CD14-positive monocyte (primary cell): ENCODE measurements at regions not wholly inside any gene's neighbourhood (a gene's known extent, or its start where the extent isn't known, plus 50 kb on each side); places are given as distances from the start of the nearest gene placed in this dataset.
"Not testable (repeated sequence)": the region's sequence is repeated elsewhere in the genome, so short reads cannot be mapped to it uniquely, and the experiment has no call there.

Experiments
- DNase-seq, 3 donors: peaks; one replicate each; pipeline ENCODE4 v3.0.0-alpha.2; 2011 to 2022
- H2AFZ ChIP-seq: 2 replicates; pipeline ENCODE4 v1.6.0; 2012; ENCODE audit warnings: mild to moderate bottlenecking, low read depth, low read length, inconsistent platforms; ENCODE audit not compliant: insufficient read depth, poor library complexity, severe bottlenecking
- H3K27ac ChIP-seq, 2 donors: 1 replicate in 1 of 2; 2 replicates in 1 of 2; pipeline ENCODE4 v1.5.1; 2012 to 2013; ENCODE audit warnings: low read length in 2 of 2, control low read depth in 1 of 2, inconsistent platforms in 1 of 2, low read depth in 1 of 2, mild to moderate bottlenecking in 1 of 2
- H3K27me3 ChIP-seq, 2 donors: one replicate each; pipeline versions ENCODE4 v1.6.0 to v1.6.1; 2011 to 2013; ENCODE audit warnings: low read length in 2 of 2; ENCODE audit not compliant: control insufficient read depth in 2 of 2, insufficient read depth in 2 of 2
- H3K36me3 ChIP-seq, 2 donors: replicated peaks in 1 of 2; 1 replicate in 1 of 2; 2 replicates in 1 of 2; pipeline versions ENCODE4 v1.5.1 to v1.6.1; 2012 to 2013; ENCODE audit warnings: low read length in 2 of 2, control low read depth in 1 of 2, inconsistent platforms in 1 of 2, mild to moderate bottlenecking in 1 of 2; ENCODE audit not compliant: insufficient read depth in 2 of 2, control insufficient read depth in 1 of 2
- H3K4me1 ChIP-seq, 2 donors: 1 replicate in 1 of 2; 2 replicates in 1 of 2; pipeline versions ENCODE4 v1.5.1 to v1.6.1; 2012 to 2013; ENCODE audit warnings: low read length in 2 of 2, control low read depth in 1 of 2, inconsistent platforms in 1 of 2, mild to moderate bottlenecking in 1 of 2, moderate library complexity in 1 of 2; ENCODE audit not compliant: insufficient read depth in 2 of 2, control insufficient read depth in 1 of 2
- H3K4me2 ChIP-seq: replicated peaks from 2 replicates; pipeline ENCODE3; 2012; ENCODE audit warnings: low read length, moderate library complexity, mild to moderate bottlenecking; ENCODE audit not compliant: poor library complexity, severe bottlenecking; ENCODE audit errors: extremely low read depth
- H3K4me3 ChIP-seq, 3 experiments: fragments of 200-600 bp in 1 of 3; sonication (generic) in 1 of 3; replicated peaks in 1 of 3; 1 replicate in 2 of 3; 2 replicates in 1 of 3; pipeline ENCODE4 v1.5.1; 2011 to 2013; ENCODE audit warnings: low read length in 3 of 3, mild to moderate bottlenecking in 3 of 3, control low read depth in 2 of 3, low read depth in 2 of 3, inconsistent platforms in 1 of 3, moderate library complexity in 1 of 3
- H3K79me2 ChIP-seq: 2 replicates; pipeline ENCODE4 v1.6.0; 2012; ENCODE audit warnings: mild to moderate bottlenecking, control low read depth, inconsistent platforms, low read length, moderate library complexity; ENCODE audit not compliant: insufficient read depth
- H3K9ac ChIP-seq: 2 replicates; pipeline ENCODE4 v1.6.0; 2017; ENCODE audit warnings: low read length, mild to moderate bottlenecking; ENCODE audit not compliant: insufficient read depth, poor library complexity, severe bottlenecking
- H3K9me3 ChIP-seq, 2 donors: replicated peaks in 1 of 2; 1 replicate in 1 of 2; 2 replicates in 1 of 2; pipeline versions ENCODE4 v1.5.1 to v1.6.1; 2012 to 2013; ENCODE audit warnings: low read length in 2 of 2, control low read depth in 1 of 2; ENCODE audit not compliant: control insufficient read depth in 1 of 2, insufficient read depth in 1 of 2
- H4K20me1 ChIP-seq: 2 replicates; pipeline ENCODE4 v1.6.0; 2012; ENCODE audit warnings: mild to moderate bottlenecking, low read length, control low read depth, moderate library complexity; ENCODE audit not compliant: insufficient read depth
- H3K27ac Mint-ChIP-seq, 7 donors: one replicate each; pipeline ENCODE4 v1.8.0; 2020; ENCODE audit warnings: mild to moderate bottlenecking in 7 of 7, mixed read lengths in 7 of 7, moderate library complexity in 6 of 7, inconsistent platforms in 2 of 7
- H3K27me3 Mint-ChIP-seq, 3 donors: one replicate each; pipeline ENCODE4 v1.8.0; 2021 to 2022; ENCODE audit warnings: low read depth in 3 of 3, mild to moderate bottlenecking in 3 of 3, mixed read lengths in 3 of 3, moderate library complexity in 3 of 3, inconsistent platforms in 1 of 3
- H3K36me3 Mint-ChIP-seq, 2 donors: one replicate each; pipeline ENCODE4 v1.8.0; 2020; ENCODE audit warnings: mixed read lengths in 2 of 2, inconsistent platforms in 1 of 2, mild to moderate bottlenecking in 1 of 2
- H3K4me1 Mint-ChIP-seq: one replicate; pipeline ENCODE4 v1.8.0; 2020; ENCODE audit warnings: mild to moderate bottlenecking, mixed read lengths
- H3K4me3 Mint-ChIP-seq, 2 donors: one replicate each; pipeline ENCODE4 v1.8.0; 2020; ENCODE audit warnings: mild to moderate bottlenecking in 2 of 2, mixed read lengths in 2 of 2, moderate library complexity in 1 of 2
- H3K9me3 Mint-ChIP-seq, 7 donors: one replicate each; pipeline ENCODE4 v1.8.0; 2020 to 2022; ENCODE audit warnings: mixed read lengths in 7 of 7, mild to moderate bottlenecking in 6 of 7, moderate library complexity in 6 of 7, inconsistent platforms in 2 of 7
- CTCF ChIP-seq: fragments of 200-600 bp; IDR thresholded peaks from one replicate; pipeline ENCODE4 v1.8.0; 2022; ENCODE audit warnings: antibody characterized with exemption, mild to moderate bottlenecking
- WGBS: methylation state at CpG from one replicate; pipeline ENCODE4 v1.1.5; 2013; ENCODE audit warnings: missing lambda C conversion rate; ENCODE audit not compliant: insufficient coverage; 5-methylcytosine and 5-hydroxymethylcytosine counted together
- intact Hi-C, 2 donors: fragments of 100-400 bp; cut with micrococcal nuclease; formaldehyde crosslinking; loops; one replicate each; pipeline versions ENCODE4 v1.15.0 to v1.15.1; 2023

- no peaks in the 10 kb centered on the region for H3K36me3 Mint-ChIP-seq
- intact Hi-C loops = no loop called here
- H3K4me3 Mint-ChIP-seq = no peak overlapping the region
These were observed 159.7 kb upstream of the SNX2 start for GRCh38 chr5:122615146-122615545.

GRCh38 chr5:122615832-122616231 is 159.0 kb upstream of the SNX2 start:
- DNase-seq = no peak
- no peaks in the 10 kb centered on the region for H3K27me3 Mint-ChIP-seq
- H3K27ac Mint-ChIP-seq = no peak overlapping the region
- Histone ChIP-seq H3K4me3 (no peak overlapping the region), H3K4me1 (no peaks in the 10 kb centered on the region), H4K20me1 (no peaks in the 10 kb centered on the region), H2AFZ (no peak overlapping the region), H3K4me2 (no peak overlapping the region), H3K27ac (no peak overlapping the region), H3K36me3 (no peaks in the 10 kb centered on the region), H3K9me3 (no peaks in the 10 kb centered on the region), H3K27me3 (no peaks in the 10 kb centered on the region), H3K79me2 (no peaks in the 10 kb centered on the region), H3K9ac (no peak overlapping the region)
- TF ChIP-seq CTCF = no peak
- intact Hi-C loops = no loop called here
- H3K36me3 Mint-ChIP-seq = no peaks in the 10 kb centered on the region
- peaks cover 1 to 7% (median 3%) of the 10 kb centered on the region in 7 donors for H3K9me3 Mint-ChIP-seq
- H3K4me3 Mint-ChIP-seq = no peak overlapping the region
- no peaks in the 10 kb centered on the region for H3K4me1 Mint-ChIP-seq

More at GRCh38 chr5:122615146-122615545, 159.7 kb upstream of the SNX2 start:
- Mint-ChIP-seq H3K27me3 (peaks cover 0 to 1% (median 0%) of the 10 kb centered on the region in 3 donors), H3K4me1 (no peaks in the 10 kb centered on the region), H3K27ac (no peak overlapping the region), H3K9me3 (peaks cover 1 to 7% (median 5%) of the 10 kb centered on the region in 7 donors)
- DNase-seq = no peak
- Histone ChIP-seq H3K27me3 (no peaks in the 10 kb centered on the region), H3K36me3 (no peaks in the 10 kb centered on the region), H3K27ac (no peak overlapping the region), H3K9ac (no peak overlapping the region), H3K4me3 (no peak overlapping the region), H4K20me1 (no peaks in the 10 kb centered on the region), H3K4me1 (no peaks in the 10 kb centered on the region), H3K9me3 (no peaks in the 10 kb centered on the region), H3K4me2 (no peak overlapping the region), H3K79me2 (no peaks in the 10 kb centered on the region), H2AFZ (no peak overlapping the region)
- no peak for TF ChIP-seq CTCF
- no CpG with 5 or more reads among the region's 1 CpG for WGBS

- whole genome bisulfite sequencing = 100% methylated on average over 5 of the region's 5 CpGs
These were observed 156.8 kb upstream of the SNX2 start for GRCh38 chr5:122618046-122618445.

GRCh38 chr5:122620768-122621167 is 154.1 kb upstream of the SNX2 start:
- H3K79me2 ChIP-seq, H3K9ac ChIP-seq, H4K20me1 ChIP-seq, H3K27ac ChIP-seq, H2AFZ ChIP-seq, H3K27ac Mint-ChIP-seq, H3K36me3 ChIP-seq, DNase-seq, H3K4me2 ChIP-seq, H3K9me3 ChIP-seq, H3K27me3 ChIP-seq, H3K4me1 Mint-ChIP-seq, intact Hi-C loops, H3K4me3 ChIP-seq, H3K27me3 Mint-ChIP-seq, H3K36me3 Mint-ChIP-seq, H3K4me1 ChIP-seq, H3K4me3 Mint-ChIP-seq, H3K9me3 Mint-ChIP-seq: not testable (repeated sequence)
- 80% methylated on average over 1 of the region's 4 CpGs for WGBS

More at GRCh38 chr5:122618046-122618445, 156.8 kb upstream of the SNX2 start:
- H3K9me3 Mint-ChIP-seq, intact Hi-C loops, H3K4me3 Mint-ChIP-seq, DNase-seq, H3K4me1 Mint-ChIP-seq, H3K4me3 ChIP-seq, H3K9me3 ChIP-seq, H3K27ac ChIP-seq, H3K27ac Mint-ChIP-seq, H3K27me3 Mint-ChIP-seq, H3K36me3 Mint-ChIP-seq, H3K4me1 ChIP-seq, H4K20me1 ChIP-seq, H3K4me2 ChIP-seq, H3K79me2 ChIP-seq, H3K27me3 ChIP-seq, H3K9ac ChIP-seq, H3K36me3 ChIP-seq, H2AFZ ChIP-seq: not testable (repeated sequence)
